ENCODE measurements at regions not wholly inside any gene's neighbourhood (a gene's known extent, or its start where the extent isn't known, plus 50 kb on each side); places are given as distances from the start of the nearest gene placed in this dataset.

DNA sequence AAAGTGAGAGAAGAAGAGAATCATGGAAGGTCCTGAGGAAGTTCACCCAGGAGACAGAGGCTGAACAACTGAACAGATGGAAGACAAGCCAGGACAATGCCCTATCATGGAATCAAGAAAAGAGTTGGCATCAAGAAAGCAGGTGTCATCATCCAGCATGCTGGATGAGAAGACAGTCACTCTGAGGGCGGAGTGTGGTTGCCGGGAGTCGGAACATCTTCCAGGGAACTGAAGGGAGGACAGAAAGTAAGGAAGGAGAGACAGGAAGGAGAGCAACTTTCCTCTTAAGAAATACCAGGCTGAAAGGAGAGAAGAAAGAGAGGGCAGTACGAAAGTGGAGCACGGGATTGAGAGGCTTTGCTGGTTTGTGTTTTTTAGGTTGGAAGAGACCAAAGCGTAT lies 654.5 kb upstream of the CELF2 start:
- H3K4me3 ChIP-seq (ENCODE audit: low read depth, low read length), result no peak overlapping the region
- TF ChIP-seq, protein P1, sequence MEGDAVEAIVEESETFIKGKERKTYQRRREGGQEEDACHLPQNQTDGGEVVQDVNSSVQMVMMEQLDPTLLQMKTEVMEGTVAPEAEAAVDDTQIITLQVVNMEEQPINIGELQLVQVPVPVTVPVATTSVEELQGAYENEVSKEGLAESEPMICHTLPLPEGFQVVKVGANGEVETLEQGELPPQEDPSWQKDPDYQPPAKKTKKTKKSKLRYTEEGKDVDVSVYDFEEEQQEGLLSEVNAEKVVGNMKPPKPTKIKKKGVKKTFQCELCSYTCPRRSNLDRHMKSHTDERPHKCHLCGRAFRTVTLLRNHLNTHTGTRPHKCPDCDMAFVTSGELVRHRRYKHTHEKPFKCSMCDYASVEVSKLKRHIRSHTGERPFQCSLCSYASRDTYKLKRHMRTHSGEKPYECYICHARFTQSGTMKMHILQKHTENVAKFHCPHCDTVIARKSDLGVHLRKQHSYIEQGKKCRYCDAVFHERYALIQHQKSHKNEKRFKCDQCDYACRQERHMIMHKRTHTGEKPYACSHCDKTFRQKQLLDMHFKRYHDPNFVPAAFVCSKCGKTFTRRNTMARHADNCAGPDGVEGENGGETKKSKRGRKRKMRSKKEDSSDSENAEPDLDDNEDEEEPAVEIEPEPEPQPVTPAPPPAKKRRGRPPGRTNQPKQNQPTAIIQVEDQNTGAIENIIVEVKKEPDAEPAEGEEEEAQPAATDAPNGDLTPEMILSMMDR (IDR thresholded peaks at IDR 0.05; ENCODE audit: borderline replicate concordance, insufficient read depth, low read depth, low read length), result no peak

GRCh38 chr10:10364902-10365301 lies 652.8 kb upstream of the CELF2 start:
- H3K4me3 ChIP-seq (ENCODE audit: low read depth, low read length), result no peak overlapping the region
- TF ChIP-seq, protein P1 (IDR thresholded peaks at IDR 0.05; ENCODE audit: borderline replicate concordance, insufficient read depth, low read depth, low read length), result no peak

DNA sequence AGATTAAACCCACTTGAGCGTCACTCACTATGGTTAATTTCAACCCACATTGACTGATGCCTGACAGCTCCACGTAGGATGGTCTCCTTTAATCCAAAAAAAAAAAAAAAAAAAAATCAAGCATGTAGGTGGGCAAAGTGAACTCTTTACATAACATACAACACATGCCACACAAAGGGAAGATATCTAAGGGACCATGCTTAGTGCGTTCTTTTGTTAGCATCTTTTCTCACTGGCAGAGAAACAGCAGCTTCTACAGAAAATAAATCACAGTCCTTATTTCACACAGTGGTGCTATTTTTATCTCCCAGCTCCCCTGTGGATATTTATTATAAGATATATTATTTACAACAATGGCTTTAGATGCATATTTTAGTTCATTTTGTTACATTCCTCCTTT lies 652.0 kb upstream of the CELF2 start:
- TF ChIP-seq, protein P1 (IDR thresholded peaks at IDR 0.05; ENCODE audit: borderline replicate concordance, insufficient read depth, low read depth, low read length), result no peak
- H3K4me3 ChIP-seq (ENCODE audit: low read depth, low read length), result no peak overlapping the region

- TF ChIP-seq, protein P1 (IDR thresholded peaks at IDR 0.05; ENCODE audit: borderline replicate concordance, insufficient read depth, low read depth, low read length), result no peak
- H3K4me3 ChIP-seq (ENCODE audit: low read depth, low read length), result no peak overlapping the region
These were observed 650.8 kb upstream of the CELF2 start for GRCh38 chr10:10366836-10367235.

DNA sequence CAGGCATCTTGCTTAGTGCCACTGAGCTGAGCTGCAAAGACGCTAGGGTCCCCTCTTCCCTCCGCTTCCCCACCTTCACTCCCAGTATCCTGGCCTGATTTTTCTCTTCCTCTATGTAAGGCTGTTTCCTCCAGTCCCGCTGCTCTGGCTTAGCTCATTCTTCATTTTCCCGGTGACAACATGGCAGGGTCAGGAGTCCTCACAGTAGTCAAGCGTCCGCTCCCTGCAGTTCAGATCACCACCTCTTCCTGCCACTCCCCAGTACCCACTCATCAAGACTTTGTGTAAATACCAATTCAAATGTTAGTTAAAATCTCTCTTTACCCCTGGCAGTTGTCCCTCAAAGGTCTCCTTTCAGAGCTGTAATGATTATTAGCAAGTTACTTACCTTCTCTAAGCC lies 650.4 kb upstream of the CELF2 start:
- no peak overlapping the region for H3K4me3 ChIP-seq (ENCODE audit: low read depth, low read length)
- TF ChIP-seq, protein P1 (IDR thresholded peaks at IDR 0.05; ENCODE audit: borderline replicate concordance, insufficient read depth, low read depth, low read length), result no peak

- no peak overlapping the region for H3K4me3 ChIP-seq (ENCODE audit: low read depth, low read length)
- TF ChIP-seq, protein P1 (IDR thresholded peaks at IDR 0.05; ENCODE audit: borderline replicate concordance, insufficient read depth, low read depth, low read length), result no peak
These were observed 648.6 kb upstream of the CELF2 start for GRCh38 chr10:10368951-10369576.

- TF ChIP-seq, protein P1 (IDR thresholded peaks at IDR 0.05; ENCODE audit: borderline replicate concordance, insufficient read depth, low read depth, low read length), result no peak
- H3K4me3 ChIP-seq (ENCODE audit: low read depth, low read length), result no peak overlapping the region
These were observed 631.8 kb upstream of the CELF2 start for GRCh38 chr10:10385831-10386230.

Measured in GM12875 (cell line).